ENCODE measurements at regions not wholly inside any gene's neighbourhood (a gene's known extent, or its start where the extent isn't known, plus 50 kb on each side); places are given as distances from the start of the nearest gene placed in this dataset.

- no peak for DNase-seq
These were observed 96.2 kb upstream of the ATP6AP2 start for GRCh38 chrX:40484408-40485091.

GRCh38 chrX:40483502-40483901 lies 97.3 kb upstream of the ATP6AP2 start:
- no peak for DNase-seq

- no peak for DNase-seq
These were observed 100.9 kb upstream of the ATP6AP2 start for GRCh38 chrX:40479777-40480318.

GRCh38 chrX:40478474-40479065 lies 102.2 kb upstream of the ATP6AP2 start:
- DNase-seq: no peak

- DNase-seq: no peak
These were observed 103.8 kb upstream of the ATP6AP2 start for GRCh38 chrX:40476958-40477357.

GRCh38 chrX:40474645-40475044 lies 106.1 kb upstream of the ATP6AP2 start:
- DNase-seq: no peak

GRCh38 chrX:40474205-40474626 lies 106.6 kb upstream of the ATP6AP2 start:
- DNase-seq: peak in 1 of 2 experiments; percentile 9

- no peak for DNase-seq
These were observed 107.1 kb upstream of the ATP6AP2 start for GRCh38 chrX:40473460-40474204.

- no peak for DNase-seq
These were observed 108.7 kb upstream of the ATP6AP2 start for GRCh38 chrX:40471965-40472648.

GRCh38 chrX:40470830-40471429 lies 109.8 kb upstream of the ATP6AP2 start:
- no peak for DNase-seq

- DNase-seq: no peak
These were observed 111.5 kb upstream of the ATP6AP2 start for GRCh38 chrX:40469316-40469715.

- DNase-seq: no peak
These were observed 112.5 kb upstream of the ATP6AP2 start for GRCh38 chrX:40468033-40468846.

GRCh38 chrX:40467454-40467853 lies 113.3 kb upstream of the ATP6AP2 start:
- no peak for DNase-seq

- no peak for DNase-seq
These were observed 114.8 kb upstream of the ATP6AP2 start for GRCh38 chrX:40465735-40466551.

- no peak for DNase-seq
These were observed 118.0 kb upstream of the ATP6AP2 start for GRCh38 chrX:40462795-40463194.

GRCh38 chrX:40460926-40461325 lies 119.8 kb upstream of the ATP6AP2 start:
- no peak for DNase-seq

- no peak for DNase-seq
These were observed 121.1 kb upstream of the ATP6AP2 start for GRCh38 chrX:40459571-40460158.

GRCh38 chrX:40457406-40457805 lies 123.4 kb upstream of the ATP6AP2 start:
- no peak for DNase-seq

GRCh38 chrX:40452031-40452430 lies 128.7 kb upstream of the ATP6AP2 start:
- DNase-seq: no peak

- no peak for DNase-seq
These were observed 130.6 kb upstream of the ATP6AP2 start for GRCh38 chrX:40449956-40450706.

Measured in NCI-H187 (cell line).